ENCODE measurements at regions not wholly inside any gene's neighbourhood (a gene's known extent, or its start where the extent isn't known, plus 50 kb on each side); places are given as distances from the start of the nearest gene placed in this dataset.

- no peak for DNase-seq
These were observed 114.9 kb upstream of the PTPRT start for GRCh38 chr20:43304598-43304997.

GRCh38 chr20:43302936-43303335, 113.2 kb upstream of the PTPRT start:
- DNase-seq = no peak

- DNase-seq = no peak
These were observed 111.2 kb upstream of the PTPRT start for GRCh38 chr20:43300901-43301300.

- DNase-seq = no peak
These were observed 106.1 kb upstream of the PTPRT start for GRCh38 chr20:43295781-43296180.

GRCh38 chr20:43295263-43295662, 105.6 kb upstream of the PTPRT start:
- no peak for DNase-seq

- DNase-seq = no peak
These were observed 104.3 kb upstream of the PTPRT start for GRCh38 chr20:43294031-43294430.

- no peak for DNase-seq
These were observed 103.5 kb upstream of the PTPRT start for GRCh38 chr20:43293068-43293786.

GRCh38 chr20:43292222-43292621, 102.5 kb upstream of the PTPRT start:
- DNase-seq = no peak

- no peak for DNase-seq
These were observed 97.9 kb upstream of the PTPRT start for GRCh38 chr20:43287637-43288036.

GRCh38 chr20:43285170-43285569, 95.5 kb upstream of the PTPRT start:
- no peak for DNase-seq

- no peak for DNase-seq
These were observed 94.8 kb upstream of the PTPRT start for GRCh38 chr20:43284486-43284885.

GRCh38 chr20:43283126-43283525, 93.4 kb upstream of the PTPRT start:
- DNase-seq = no peak

- no peak for DNase-seq
These were observed 82.3 kb upstream of the PTPRT start for GRCh38 chr20:43271980-43272379.

- no peak for DNase-seq
These were observed 75.7 kb upstream of the PTPRT start for GRCh38 chr20:43265449-43265848.

- no peak for DNase-seq
These were observed 73.5 kb upstream of the PTPRT start for GRCh38 chr20:43263226-43263625.

- no peak for DNase-seq
These were observed 72.6 kb upstream of the PTPRT start for GRCh38 chr20:43262341-43262740.

GRCh38 chr20:43255877-43256276, 66.2 kb upstream of the PTPRT start:
- no peak for DNase-seq

- DNase-seq = no peak
These were observed 63.1 kb upstream of the PTPRT start for GRCh38 chr20:43252761-43253160.

GRCh38 chr20:43248341-43248740, 58.6 kb upstream of the PTPRT start:
- DNase-seq = no peak

- no peak for DNase-seq
These were observed 57.7 kb upstream of the PTPRT start for GRCh38 chr20:43247361-43247760.

- DNase-seq = no peak
These were observed 54.9 kb upstream of the PTPRT start for GRCh38 chr20:43244647-43245046.

- DNase-seq = peak; percentile 66
These were observed 54.1 kb upstream of the PTPRT start for GRCh38 chr20:43243672-43244269.

GRCh38 chr20:43241057-43241702, 51.5 kb upstream of the PTPRT start:
- DNase-seq = no peak

Data from NCI-H510A treated with DMSO at 0.1 percent for 48 hours (cell line).